ENCODE measurements at regions not wholly inside any gene's neighbourhood (a gene's known extent, or its start where the extent isn't known, plus 50 kb on each side); places are given as distances from the start of the nearest gene placed in this dataset.

- no peaks in the 10 kb centered on the region for H3K9me3 ChIP-seq
- no peaks in the 10 kb centered on the region for H3K36me3 ChIP-seq
- DNase-seq = no peak
- H3K4me1 ChIP-seq = no peaks in the 10 kb centered on the region
- TF ChIP-seq CTCF (IDR thresholded peaks at IDR 0.05; ENCODE audit: low read depth, low read length) = no peak
- H3K27me3 ChIP-seq = no peaks in the 10 kb centered on the region
- no peak overlapping the region for H3K4me3 ChIP-seq (ENCODE audit: low read depth, low read length)
Observed at GRCh38 chr2:34849827-34850226, 1250.7 kb upstream of the FAM98A start.

- H3K27me3 ChIP-seq = no peaks in the 10 kb centered on the region
- no peak for DNase-seq
- no peaks in the 10 kb centered on the region for H3K9me3 ChIP-seq
- no peak for TF ChIP-seq CTCF (IDR thresholded peaks at IDR 0.05; ENCODE audit: low read depth, low read length)
- H3K4me1 ChIP-seq = no peaks in the 10 kb centered on the region
- H3K36me3 ChIP-seq = no peaks in the 10 kb centered on the region
- no peak overlapping the region for H3K4me3 ChIP-seq (ENCODE audit: low read depth, low read length)
Observed at GRCh38 chr2:34848691-34849090, 1249.6 kb upstream of the FAM98A start.

GRCh38 chr2:34848132-34848531 lies 1249.0 kb upstream of the FAM98A start:
- Histone ChIP-seq H3K9me3 (no peaks in the 10 kb centered on the region), H3K27me3 (no peaks in the 10 kb centered on the region), H3K4me1 (no peaks in the 10 kb centered on the region), H3K36me3 (no peaks in the 10 kb centered on the region), H3K4me3 (ENCODE audit: low read depth, low read length) (no peak overlapping the region)
- no peak for DNase-seq
- no peak for TF ChIP-seq CTCF (IDR thresholded peaks at IDR 0.05; ENCODE audit: low read depth, low read length)

GRCh38 chr2:34844629-34845028 lies 1245.5 kb upstream of the FAM98A start:
- no peaks in the 10 kb centered on the region for H3K9me3 ChIP-seq
- TF ChIP-seq CTCF (IDR thresholded peaks at IDR 0.05; ENCODE audit: low read depth, low read length) = no peak
- H3K27me3 ChIP-seq = no peaks in the 10 kb centered on the region
- no peaks in the 10 kb centered on the region for H3K4me1 ChIP-seq
- H3K36me3 ChIP-seq = no peaks in the 10 kb centered on the region
- no peak overlapping the region for H3K4me3 ChIP-seq (ENCODE audit: low read depth, low read length)
- no peak for DNase-seq

GRCh38 chr2:34838408-34838807 lies 1239.3 kb upstream of the FAM98A start:
- Histone ChIP-seq H3K36me3 (no peaks in the 10 kb centered on the region), H3K9me3 (no peaks in the 10 kb centered on the region), H3K27me3 (no peaks in the 10 kb centered on the region), H3K4me1 (no peaks in the 10 kb centered on the region), H3K4me3 (ENCODE audit: low read depth, low read length) (no peak overlapping the region)
- no peak for DNase-seq
- TF ChIP-seq CTCF (IDR thresholded peaks at IDR 0.05; ENCODE audit: low read depth, low read length) = no peak

- Histone ChIP-seq H3K27me3 (no peaks in the 10 kb centered on the region), H3K9me3 (no peaks in the 10 kb centered on the region), H3K4me1 (no peaks in the 10 kb centered on the region), H3K4me3 (ENCODE audit: low read depth, low read length) (no peak overlapping the region), H3K36me3 (no peaks in the 10 kb centered on the region)
- no peak for TF ChIP-seq CTCF (IDR thresholded peaks at IDR 0.05; ENCODE audit: low read depth, low read length)
- DNase-seq = no peak
Observed at GRCh38 chr2:34836361-34836760, 1237.3 kb upstream of the FAM98A start.
